Suppressor macrophage (primary cell): ENCODE measurements at regions not wholly inside any gene's neighbourhood (a gene's known extent, or its start where the extent isn't known, plus 50 kb on each side); places are given as distances from the start of the nearest gene placed in this dataset.
"Not testable (repeated sequence)": the region's sequence is repeated elsewhere in the genome, so short reads cannot be mapped to it uniquely, and the experiment has no call there.

Experiments
- DNase-seq, 4 experiments: peaks; one replicate each; pipeline ENCODE4 v3.0.0-alpha.2; 2020 to 2022

- no peak for DNase-seq
Observed at GRCh38 chr2:16073471-16073870, 133.1 kb downstream of the MYCN start.

DNA sequence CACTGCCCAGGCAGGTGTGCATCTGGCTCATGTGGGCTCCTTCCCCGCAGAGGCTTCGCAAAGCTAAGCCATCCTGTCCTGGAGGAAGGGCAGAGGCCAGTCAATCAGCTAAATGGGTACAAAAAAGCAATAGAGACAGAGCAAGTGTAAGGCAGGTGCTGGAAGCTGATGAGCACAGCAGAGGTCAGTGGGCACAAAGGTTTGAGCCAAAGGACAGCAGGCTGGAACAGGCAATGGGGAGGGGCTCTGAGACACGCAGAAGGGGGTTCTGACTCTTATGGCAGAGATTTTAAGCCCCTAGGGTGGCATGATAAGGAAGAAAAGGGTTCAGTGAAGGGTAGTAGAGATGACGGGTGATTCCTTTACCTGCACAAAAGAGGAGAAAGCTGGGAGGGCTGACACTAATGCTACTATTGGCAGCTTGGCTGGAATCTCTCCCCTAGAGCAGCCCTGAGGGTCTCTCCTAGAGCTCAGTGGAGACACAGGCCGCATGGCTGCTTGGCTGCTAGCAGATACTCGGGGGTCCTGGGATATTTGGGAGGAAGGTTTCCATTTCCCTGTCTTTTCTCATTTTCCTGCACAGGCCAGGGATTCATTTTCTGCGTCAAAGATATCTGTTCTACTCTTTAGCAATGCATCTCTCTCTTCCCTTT is 132.4 kb downstream of the MYCN start:
- DNase-seq: no peak

GRCh38 chr2:16071865-16072637 is 131.7 kb downstream of the MYCN start:
- no peak for DNase-seq

DNA sequence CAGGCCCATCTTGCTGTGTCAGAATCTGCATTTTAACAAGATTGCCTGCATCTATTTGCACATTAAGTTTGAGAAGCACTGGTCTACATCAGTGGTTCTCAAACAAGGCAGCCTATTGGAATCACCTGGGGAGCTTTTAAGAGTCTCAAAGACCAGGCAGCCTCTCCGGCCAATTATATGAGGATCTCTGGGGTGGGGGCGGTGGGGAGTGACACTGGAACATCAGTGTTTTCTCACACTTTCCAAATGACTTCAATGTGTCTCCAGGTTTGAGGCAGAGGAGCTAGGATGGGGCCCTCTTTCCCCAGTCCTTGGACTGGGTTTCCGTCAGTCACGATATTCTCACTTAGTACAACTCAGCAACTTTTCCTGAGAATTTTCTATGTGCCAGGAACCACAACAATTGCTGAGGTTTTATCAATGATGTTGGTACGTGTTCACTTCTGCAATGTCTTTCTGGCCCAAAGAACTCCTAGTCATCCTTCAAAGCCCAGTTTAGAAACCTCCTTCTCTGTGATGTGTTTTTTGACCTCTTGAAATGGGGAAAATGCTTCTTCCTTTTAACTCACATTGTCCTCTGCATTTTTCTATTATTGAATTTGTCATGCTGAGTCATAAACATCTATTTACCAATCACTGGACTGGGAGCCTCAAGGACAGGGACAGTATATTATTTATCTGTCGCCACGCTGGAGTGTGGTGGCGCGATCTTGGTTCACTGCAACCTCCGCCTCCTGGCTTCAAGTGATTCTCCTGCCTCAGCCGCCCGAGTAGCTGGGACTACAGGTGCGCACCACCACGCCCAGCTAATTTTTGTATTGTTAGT is 130.9 kb downstream of the MYCN start:
- DNase-seq: no peak

DNA sequence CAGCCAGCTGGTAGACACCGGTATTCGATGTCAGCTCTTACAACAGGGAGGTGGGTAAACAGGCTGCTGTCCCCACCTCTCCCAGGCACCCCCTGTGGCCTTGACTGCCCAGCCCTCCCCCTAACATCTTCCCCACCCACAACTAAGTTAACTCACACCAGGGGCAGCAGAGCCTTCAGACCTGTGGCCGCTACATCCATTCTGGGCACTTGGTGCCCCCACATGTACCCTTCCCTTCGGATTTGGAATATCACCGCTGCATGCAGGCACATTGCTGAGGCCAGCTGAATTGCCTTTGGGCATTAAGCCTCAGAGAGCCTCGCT is 130.3 kb downstream of the MYCN start:
- DNase-seq: no peak

DNA sequence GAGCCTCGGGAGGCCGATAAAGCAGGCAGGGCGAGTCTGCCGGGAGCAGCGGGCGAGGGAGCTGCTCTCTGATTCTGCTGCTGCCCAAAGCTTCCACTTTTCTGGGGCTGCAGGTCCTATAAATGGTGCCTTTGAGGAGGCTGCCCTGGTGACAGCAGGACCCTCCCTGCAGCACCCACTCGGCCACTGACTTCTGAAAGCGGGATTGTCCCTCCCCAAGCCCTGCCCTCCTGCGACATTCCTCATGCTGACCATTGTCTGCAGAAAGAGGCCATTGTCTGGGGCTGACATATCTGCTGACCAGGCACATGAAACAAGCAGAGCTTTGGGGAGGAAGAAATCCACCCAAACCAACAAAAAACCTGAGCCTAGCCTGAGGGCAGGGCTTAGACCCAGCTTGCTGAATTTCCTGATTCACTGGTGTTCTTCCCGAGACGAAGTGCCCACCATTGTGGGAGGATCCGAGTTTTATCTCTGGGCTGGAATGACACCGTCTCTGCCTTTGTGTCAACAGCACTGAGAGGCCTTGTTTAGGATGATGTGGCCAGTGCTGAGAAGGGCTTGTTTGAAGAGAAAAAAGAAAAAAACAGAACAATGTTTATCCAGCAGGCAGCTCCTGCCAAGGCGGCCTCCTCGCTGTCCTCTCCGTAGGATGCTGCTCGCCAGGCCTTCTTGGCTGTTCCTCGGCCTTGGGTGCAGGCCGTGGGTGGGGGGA is 129.7 kb downstream of the MYCN start:
- no peak for DNase-seq

DNA sequence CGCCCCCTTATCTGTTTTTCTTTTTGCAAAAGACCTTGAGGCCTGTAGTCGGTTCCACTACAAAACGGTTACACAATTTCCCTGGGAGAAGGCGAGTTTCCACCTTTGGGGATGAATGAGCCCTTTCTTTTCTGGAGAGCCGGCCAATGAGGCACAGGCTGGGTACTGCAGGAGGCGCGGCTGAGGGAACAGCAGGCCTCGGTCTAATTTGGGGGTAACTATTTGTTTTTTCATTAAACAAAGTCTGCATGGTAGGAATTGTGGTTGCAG is 129.2 kb downstream of the MYCN start:
- no peak for DNase-seq

- DNase-seq: no peak
Observed at GRCh38 chr2:16068552-16068940, 128.2 kb downstream of the MYCN start.

DNA sequence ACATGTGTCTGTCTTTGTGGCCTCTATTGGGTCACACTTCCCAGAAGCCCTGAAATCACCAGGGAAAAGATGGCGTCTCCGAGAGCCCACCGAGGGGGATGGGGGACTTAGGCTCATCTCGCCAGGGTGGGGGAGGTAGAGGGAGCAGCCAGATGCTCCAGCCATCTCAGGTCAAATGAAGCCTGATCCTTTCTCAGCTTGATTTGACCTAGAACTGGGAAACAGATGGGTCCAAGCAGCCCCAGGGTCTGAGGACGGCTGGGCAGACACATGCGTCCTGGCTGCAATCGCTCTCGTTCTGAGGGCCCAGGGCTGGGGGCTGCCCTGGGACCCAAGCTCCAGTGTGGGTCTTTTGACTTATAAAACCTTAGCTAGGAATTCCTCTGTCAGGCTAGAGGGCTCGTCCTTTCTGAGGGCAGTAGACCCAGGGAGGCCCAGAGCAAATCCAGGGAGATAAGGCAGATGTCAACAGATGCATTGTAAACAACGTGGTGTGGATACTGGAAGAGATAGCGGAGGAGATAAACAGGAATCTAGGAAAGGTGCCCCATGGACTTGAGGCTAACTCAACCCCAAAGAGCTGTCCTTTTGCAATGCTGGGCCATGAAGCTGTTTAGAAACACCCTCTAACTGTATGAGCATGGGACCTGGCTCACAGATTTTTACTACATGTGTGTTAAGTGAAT is 127.7 kb downstream of the MYCN start:
- no peak for DNase-seq

DNA sequence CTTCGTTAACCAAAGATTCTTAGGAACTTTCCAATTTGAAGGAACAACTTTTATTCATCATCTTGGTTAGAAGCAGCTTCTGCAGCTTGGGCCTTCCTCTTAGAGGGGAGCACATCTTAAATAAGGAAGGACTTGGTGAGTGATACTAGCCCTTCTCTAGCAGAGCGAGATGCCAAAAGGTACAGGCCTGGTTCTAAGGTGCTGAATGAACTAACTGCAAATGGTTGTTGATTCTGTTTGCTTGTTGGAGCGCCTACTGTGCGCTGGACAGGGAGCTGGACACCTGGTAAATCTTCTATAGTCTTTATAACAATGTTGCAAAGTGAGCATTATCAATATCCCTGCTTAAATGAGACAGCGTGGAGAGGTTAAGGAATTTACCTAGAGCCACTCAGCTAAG is 127.1 kb downstream of the MYCN start:
- no peak for DNase-seq

DNA sequence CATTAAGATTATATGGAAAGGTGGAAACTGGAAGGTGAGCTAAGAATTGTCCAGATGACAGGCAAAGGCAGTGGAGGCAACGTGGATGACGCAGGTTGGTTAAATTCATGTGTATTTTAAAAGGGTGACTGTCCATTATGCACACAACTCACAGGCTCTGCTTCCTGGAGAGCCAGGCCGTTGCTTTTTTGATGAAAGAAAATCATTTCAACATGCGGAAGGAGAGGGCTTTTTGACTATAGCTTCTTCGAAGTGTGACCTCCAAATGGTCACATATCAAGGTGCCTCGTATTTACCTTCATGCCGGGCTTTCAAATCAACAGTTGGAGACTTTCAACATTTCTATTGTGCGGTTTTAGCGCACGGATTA is 126.7 kb downstream of the MYCN start:
- no peak for DNase-seq

- DNase-seq: no peak
Observed at GRCh38 chr2:16066261-16067036, 126.1 kb downstream of the MYCN start.

DNA sequence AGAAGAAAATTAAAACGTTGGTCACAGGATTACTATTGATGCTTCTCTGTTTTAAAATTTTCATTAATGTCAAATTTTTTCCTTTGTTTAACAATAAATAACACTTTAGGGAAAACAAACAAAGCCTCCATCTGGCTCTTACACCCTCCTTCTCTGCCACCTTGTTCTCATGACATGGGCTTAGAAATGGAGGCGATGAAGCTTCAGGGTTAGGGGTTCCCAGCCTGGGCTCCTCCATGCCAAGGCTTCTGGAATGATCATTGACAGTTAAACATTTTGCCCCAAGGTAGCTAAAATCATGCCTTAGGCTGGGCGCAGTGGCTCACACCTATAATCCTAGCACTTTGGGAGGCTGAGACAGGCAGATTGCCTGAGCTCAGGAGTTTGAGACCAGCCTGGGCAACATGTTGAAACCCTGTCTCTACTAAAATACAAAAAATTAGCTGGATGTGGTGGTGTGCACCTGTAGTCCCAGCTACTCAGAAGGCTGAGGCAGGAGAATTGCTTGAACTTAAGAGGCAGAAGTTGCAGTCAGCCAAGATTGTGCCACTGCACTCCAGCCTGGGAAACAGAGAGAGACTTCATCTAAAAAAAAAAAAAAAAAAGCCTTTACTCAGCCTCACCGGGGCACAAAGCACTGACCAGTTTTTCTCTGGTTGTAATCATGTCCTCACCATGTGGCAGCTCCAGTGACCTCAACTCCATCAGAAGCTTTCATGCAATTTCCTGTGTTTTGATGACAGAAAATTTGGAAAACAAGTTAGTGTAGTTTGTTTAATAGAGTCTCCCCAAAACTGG is 125.1 kb downstream of the MYCN start:
- DNase-seq: not testable (repeated sequence)

DNA sequence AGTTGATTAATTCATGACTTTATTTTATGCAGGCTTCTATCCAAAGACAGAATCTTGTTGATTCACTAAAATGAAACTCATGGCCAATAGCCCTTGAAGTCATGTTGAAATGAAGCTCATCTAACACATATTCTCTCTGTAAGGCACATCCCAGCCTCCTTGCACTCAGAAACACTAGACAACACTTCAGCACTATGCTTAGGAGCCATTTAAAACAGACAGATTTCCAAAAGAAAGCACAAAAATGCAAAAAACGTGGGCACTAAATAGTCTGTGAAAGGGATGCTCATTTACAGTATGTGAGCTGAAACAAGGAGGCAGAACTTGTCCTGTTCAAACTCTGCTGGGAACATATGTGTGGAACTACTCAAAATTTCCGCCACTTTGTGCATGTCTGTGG is 124.4 kb downstream of the MYCN start:
- no peak for DNase-seq

GRCh38 chr2:16063955-16064633 is 123.7 kb downstream of the MYCN start:
- no peak for DNase-seq

GRCh38 chr2:16063251-16063850 is 123.0 kb downstream of the MYCN start:
- no peak for DNase-seq

DNA sequence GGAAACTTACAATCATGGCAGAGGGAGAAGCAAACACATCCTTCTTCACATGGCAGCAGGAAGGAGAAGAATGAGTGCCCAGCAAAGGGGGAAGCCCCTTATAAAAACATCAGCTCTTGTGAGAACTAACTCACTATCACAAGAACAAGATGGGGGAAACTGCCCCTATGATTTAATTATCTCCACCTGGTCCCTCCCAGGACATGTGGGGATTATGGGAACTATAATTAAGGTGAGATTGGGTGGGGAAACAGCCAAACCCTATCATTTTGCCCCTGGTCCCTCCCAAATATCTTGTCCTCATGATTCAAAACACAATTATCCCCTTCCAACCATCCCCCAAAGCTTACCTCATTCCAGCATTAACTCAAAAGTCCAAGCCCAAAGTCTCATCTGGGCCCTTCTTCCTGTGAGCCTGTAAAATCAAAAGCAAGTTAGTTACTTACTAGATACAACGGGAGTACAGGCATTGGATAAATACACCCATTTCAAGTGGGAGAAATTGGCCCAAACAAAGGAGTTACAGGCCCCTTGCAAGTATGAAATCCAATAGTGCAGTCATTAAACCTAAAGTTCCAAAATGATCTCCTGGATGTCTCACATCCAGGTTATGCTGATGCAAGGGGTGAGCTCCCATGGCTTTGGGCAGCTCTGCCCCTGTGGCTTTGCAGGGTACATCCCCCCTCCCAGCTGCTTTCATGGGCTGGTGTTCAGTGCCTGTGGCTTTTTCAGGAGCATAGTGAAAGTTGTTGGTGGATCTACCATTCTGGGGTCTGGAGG is 122.3 kb downstream of the MYCN start:
- no peak for DNase-seq

GRCh38 chr2:16061441-16062217 is 121.3 kb downstream of the MYCN start:
- DNase-seq: no peak
